SW 1271 (cell line): ENCODE measurements at regions not wholly inside any gene's neighbourhood (a gene's known extent, or its start where the extent isn't known, plus 50 kb on each side); places are given as distances from the start of the nearest gene placed in this dataset.

Experiments
- DNase-seq, 2 experiments: peaks; one replicate each; lab custom pipeline; 2025; lab: John Stamatoyannopoulos, UW

GRCh38 chr15:55026381-55026780 is 170.4 kb downstream of the RSL24D1 start:
- no peak for DNase-seq

- DNase-seq = no peak
Measured at GRCh38 chr15:55017635-55018034, 179.1 kb downstream of the RSL24D1 start.

GRCh38 chr15:55016225-55016624 is 180.5 kb downstream of the RSL24D1 start:
- DNase-seq = no peak

- DNase-seq = no peak
Measured at GRCh38 chr15:55015093-55015445, 181.7 kb downstream of the RSL24D1 start.

- DNase-seq = no peak
Measured at GRCh38 chr15:55014391-55015092, 182.2 kb downstream of the RSL24D1 start.

GRCh38 chr15:55008421-55008820 is 188.3 kb downstream of the RSL24D1 start:
- no peak for DNase-seq

GRCh38 chr15:55007561-55007960 is 189.2 kb downstream of the RSL24D1 start:
- no peak for DNase-seq

- no peak for DNase-seq
Measured at GRCh38 chr15:55005679-55006078, 191.1 kb downstream of the RSL24D1 start.

- DNase-seq = no peak
Measured at GRCh38 chr15:55003965-55004873, 192.5 kb downstream of the RSL24D1 start.

- no peak for DNase-seq
Measured at GRCh38 chr15:54998661-54999060, 198.1 kb downstream of the RSL24D1 start.

- DNase-seq = no peak
Measured at GRCh38 chr15:54990793-54991192, 205.9 kb downstream of the RSL24D1 start.

- DNase-seq = no peak
Measured at GRCh38 chr15:54987881-54988280, 208.9 kb downstream of the RSL24D1 start.

GRCh38 chr15:54979964-54980363 is 216.8 kb downstream of the RSL24D1 start:
- no peak for DNase-seq

- no peak for DNase-seq
Measured at GRCh38 chr15:54962637-54963036, 234.1 kb downstream of the RSL24D1 start.

GRCh38 chr15:54960266-54960665 is 236.5 kb downstream of the RSL24D1 start:
- DNase-seq = no peak

- no peak for DNase-seq
Measured at GRCh38 chr15:54941417-54941816, 255.3 kb downstream of the RSL24D1 start.

GRCh38 chr15:54917312-54917711 is 279.4 kb downstream of the RSL24D1 start:
- DNase-seq = no peak

GRCh38 chr15:54915380-54915779 is 281.4 kb downstream of the RSL24D1 start:
- no peak for DNase-seq

- DNase-seq = no peak
Measured at GRCh38 chr15:54884312-54884711, 312.4 kb downstream of the RSL24D1 start.

GRCh38 chr15:54859982-54860381 is 336.8 kb downstream of the RSL24D1 start:
- no peak for DNase-seq

GRCh38 chr15:54854667-54855066 is 342.1 kb downstream of the RSL24D1 start:
- DNase-seq = no peak

GRCh38 chr15:54850101-54850500 is 346.6 kb downstream of the RSL24D1 start:
- no peak for DNase-seq

- DNase-seq = no peak
Measured at GRCh38 chr15:54843006-54843405, 353.7 kb downstream of the RSL24D1 start.
